SU-DHL-6 (cell line): ENCODE measurements at regions not wholly inside any gene's neighbourhood (a gene's known extent, or its start where the extent isn't known, plus 50 kb on each side); places are given as distances from the start of the nearest gene placed in this dataset.

Source experiments
- H2AFZ ChIP-seq: fragments of 200-600 bp; sonication (generic); 2 replicates; pipeline ENCODE4 v1.6.1; 2014; ENCODE audit warnings: low read depth, mild to moderate bottlenecking, moderate library complexity, mixed read lengths, antibody characterized with exemption, low read length; ENCODE audit not compliant: severe bottlenecking
- H3F3A ChIP-seq: fragments of 200-600 bp; shearing (Covaris generic); 2 replicates; pipeline ENCODE4 v1.6.0; 2016; ENCODE audit warnings: antibody characterized with exemption, mild to moderate bottlenecking; ENCODE audit not compliant: insufficient read depth
- H3K27ac ChIP-seq: fragments of 200-600 bp; sonication (generic); 2 replicates; pipeline ENCODE4 v1.5.1; 2016; ENCODE audit warnings: low read depth, mild to moderate bottlenecking, low read length, moderate library complexity, mixed read lengths
- H3K27me3 ChIP-seq: fragments of 200-600 bp; sonication (generic), shearing (Covaris generic); 2 replicates; pipeline ENCODE4 v1.6.0; 2014; ENCODE audit warnings: mild to moderate bottlenecking, low read length
- H3K36me3 ChIP-seq: fragments of 200-600 bp; sonication (generic); 2 replicates; pipeline ENCODE4 v1.6.1; 2014; ENCODE audit warnings: mild to moderate bottlenecking, low read length, mixed read lengths
- H3K4me2 ChIP-seq: fragments of 300-600, 200-600 bp; shearing (Covaris generic), sonication (generic); 2 replicates; pipeline ENCODE4 v1.6.0; 2014; ENCODE audit warnings: low read length, low read depth, mild to moderate bottlenecking; ENCODE audit not compliant: poor library complexity, severe bottlenecking
- H3K4me3 ChIP-seq: fragments of 200-600 bp; sonication (generic); 2 replicates; pipeline ENCODE4 v1.5.1; 2014; ENCODE audit warnings: antibody characterized with exemption, low read length, mild to moderate bottlenecking, mixed read lengths; ENCODE audit not compliant: insufficient read depth, poor library complexity, severe bottlenecking
- H3K79me2 ChIP-seq: fragments of 200-600 bp; sonication (generic); 2 replicates; pipeline ENCODE4 v1.6.1; 2014; ENCODE audit warnings: mild to moderate bottlenecking, low read length, moderate library complexity; ENCODE audit not compliant: insufficient read depth
- H3K9ac ChIP-seq: fragments of 200-600 bp; sonication (generic); 2 replicates; pipeline ENCODE4 v1.7.0; 2014; ENCODE audit warnings: mild to moderate bottlenecking, low read length
- H3K9me2 ChIP-seq: fragments of 200-600 bp; sonication (generic); replicated peaks from 2 replicates; pipeline ENCODE4 v1.6.1; 2014; ENCODE audit warnings: low read length; ENCODE audit not compliant: insufficient read depth
- H3K9me3 ChIP-seq: fragments of 200-600 bp; sonication (generic); 2 replicates; pipeline ENCODE4 v1.6.1; 2014; ENCODE audit warnings: low read length, mixed read lengths; ENCODE audit not compliant: insufficient read depth
- H4K20me1 ChIP-seq: fragments of 200-600 bp; sonication (generic); 2 replicates; pipeline ENCODE4 v1.6.1; 2014; ENCODE audit warnings: low read depth, mild to moderate bottlenecking, antibody characterized with exemption, low read length, moderate library complexity, mixed read lengths
- CTCF ChIP-seq: fragments of 200-600 bp; sonication (generic); IDR thresholded peaks from one replicate; pipeline ENCODE4 v1.5.1; 2017; ENCODE audit warnings: antibody characterized with exemption, mild to moderate bottlenecking, low read length, moderate library complexity; ENCODE audit not compliant: insufficient read depth, poor library complexity, severe bottlenecking
- EZH2phosphoT487 ChIP-seq: fragments of 200-600 bp; sonication (generic), shearing (Covaris generic); conservative IDR thresholded peaks from 2 replicates; pipeline ENCODE4 v1.6.1; 2018; ENCODE audit warnings: mild to moderate bottlenecking, antibody characterized with exemption, low read length, moderate library complexity, mixed read lengths

- Histone ChIP-seq H3K27ac (no peak overlapping the region), H3K9ac (no peak overlapping the region), H3F3A (no peaks in the 10 kb centered on the region), H3K9me2 (no peaks in the 10 kb centered on the region), H4K20me1 (no peaks in the 10 kb centered on the region), H3K4me2 (no peak overlapping the region), H3K36me3 (no peaks in the 10 kb centered on the region), H2AFZ (no peak overlapping the region), H3K27me3 (no peaks in the 10 kb centered on the region), H3K4me3 (no peak overlapping the region), H3K79me2 (no peaks in the 10 kb centered on the region), H3K9me3 (no peaks in the 10 kb centered on the region)
- TF ChIP-seq EZH2phosphoT487 (no peak), CTCF (no peak)
Measured at GRCh38 chr5:125668884-125669283, 754.3 kb upstream of the GRAMD2B start.

GRCh38 chr5:125673359-125673950 is 749.8 kb upstream of the GRAMD2B start:
- no peak overlapping the region for H3K4me3 ChIP-seq
- H3K27ac ChIP-seq: no peak overlapping the region
- TF ChIP-seq CTCF (no peak), EZH2phosphoT487 (no peak)
- H3K4me2 ChIP-seq: no peak overlapping the region
- no peaks in the 10 kb centered on the region for H3K79me2 ChIP-seq
- no peaks in the 10 kb centered on the region for H4K20me1 ChIP-seq
- no peak overlapping the region for H3K9ac ChIP-seq
- no peaks in the 10 kb centered on the region for H3F3A ChIP-seq
- H3K9me2 ChIP-seq: no peaks in the 10 kb centered on the region
- H3K27me3 ChIP-seq: no peaks in the 10 kb centered on the region
- no peaks in the 10 kb centered on the region for H3K36me3 ChIP-seq
- no peak overlapping the region for H2AFZ ChIP-seq
- no peaks in the 10 kb centered on the region for H3K9me3 ChIP-seq

GRCh38 chr5:125679522-125679921 is 743.7 kb upstream of the GRAMD2B start:
- H3K9me2 ChIP-seq: no peaks in the 10 kb centered on the region
- no peaks in the 10 kb centered on the region for H3K9me3 ChIP-seq
- no peaks in the 10 kb centered on the region for H3K36me3 ChIP-seq
- no peak overlapping the region for H3K4me3 ChIP-seq
- H2AFZ ChIP-seq: no peak overlapping the region
- no peaks in the 10 kb centered on the region for H3K79me2 ChIP-seq
- no peaks in the 10 kb centered on the region for H3F3A ChIP-seq
- no peak for TF ChIP-seq EZH2phosphoT487
- TF ChIP-seq CTCF: no peak
- H3K4me2 ChIP-seq: no peak overlapping the region
- no peak overlapping the region for H3K27ac ChIP-seq
- no peak overlapping the region for H3K9ac ChIP-seq
- no peaks in the 10 kb centered on the region for H4K20me1 ChIP-seq
- H3K27me3 ChIP-seq: no peaks in the 10 kb centered on the region

- no peaks in the 10 kb centered on the region for H3K79me2 ChIP-seq
- no peak overlapping the region for H3K4me3 ChIP-seq
- H3K27ac ChIP-seq: no peak overlapping the region
- H3K9me2 ChIP-seq: no peaks in the 10 kb centered on the region
- no peaks in the 10 kb centered on the region for H3K9me3 ChIP-seq
- no peaks in the 10 kb centered on the region for H3K27me3 ChIP-seq
- no peaks in the 10 kb centered on the region for H3K36me3 ChIP-seq
- no peaks in the 10 kb centered on the region for H3F3A ChIP-seq
- H2AFZ ChIP-seq: no peak overlapping the region
- H3K4me2 ChIP-seq: no peak overlapping the region
- TF ChIP-seq EZH2phosphoT487 (no peak), CTCF (no peak)
- H3K9ac ChIP-seq: no peak overlapping the region
- H4K20me1 ChIP-seq: no peaks in the 10 kb centered on the region
Measured at GRCh38 chr5:125683669-125684068, 739.5 kb upstream of the GRAMD2B start.
